Adrenal gland (tissue), 5 donors: ENCODE measurements at regions not wholly inside any gene's neighbourhood (a gene's known extent, or its start where the extent isn't known, plus 50 kb on each side); places are given as distances from the start of the nearest gene placed in this dataset.

ENCODE experiments used
- POLR2A ChIP-seq, 2 donors: fragments of 450-650 bp; IDR thresholded peaks; one replicate each; pipeline ENCODE4 v1.6.1; 2017; ENCODE audit warnings: antibody characterized with exemption in 2 of 2, mild to moderate bottlenecking in 2 of 2, moderate library complexity in 1 of 2
- TF ChIP-seq, protein P1 (sequence below), 6 experiments: fragments of 450-650 bp in 4 of 6; fragments of 200-600 bp in 2 of 6; sonication (generic) in 1 of 6; IDR thresholded peaks; 1 replicate in 5 of 6; 2 replicates in 1 of 6; pipeline versions ENCODE4 v1.5.1 to v1.8.0; 2016 to 2021; ENCODE audit warnings: antibody characterized with exemption in 6 of 6, mild to moderate bottlenecking in 2 of 6, moderate library complexity in 1 of 6
- donor health status: DM: no; HTN: no; CAD: no.

DNA sequence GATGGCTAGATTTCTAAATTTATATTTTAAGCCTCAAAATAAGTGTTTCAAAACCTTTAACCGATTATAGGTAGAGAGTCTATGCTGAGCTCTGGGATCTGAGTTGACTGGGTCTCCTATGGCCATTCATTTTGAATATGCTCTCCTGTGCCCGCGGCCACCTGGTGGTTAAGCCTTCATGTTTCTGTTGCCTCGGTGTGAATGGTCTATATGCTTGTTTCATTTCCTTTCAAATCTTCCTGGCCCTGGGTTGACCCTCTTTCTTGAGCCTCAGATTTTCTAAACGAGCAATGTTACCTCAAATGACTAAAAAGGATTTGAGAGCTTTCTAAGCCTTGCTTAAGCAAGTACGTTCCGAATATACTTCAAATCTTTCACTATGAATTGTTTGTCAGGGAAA, 789.4 kb upstream of the KIRREL3 start:
- TF ChIP-seq POLR2A (IDR thresholded peaks at IDR 0.05) = no peak
- TF ChIP-seq, protein P1, sequence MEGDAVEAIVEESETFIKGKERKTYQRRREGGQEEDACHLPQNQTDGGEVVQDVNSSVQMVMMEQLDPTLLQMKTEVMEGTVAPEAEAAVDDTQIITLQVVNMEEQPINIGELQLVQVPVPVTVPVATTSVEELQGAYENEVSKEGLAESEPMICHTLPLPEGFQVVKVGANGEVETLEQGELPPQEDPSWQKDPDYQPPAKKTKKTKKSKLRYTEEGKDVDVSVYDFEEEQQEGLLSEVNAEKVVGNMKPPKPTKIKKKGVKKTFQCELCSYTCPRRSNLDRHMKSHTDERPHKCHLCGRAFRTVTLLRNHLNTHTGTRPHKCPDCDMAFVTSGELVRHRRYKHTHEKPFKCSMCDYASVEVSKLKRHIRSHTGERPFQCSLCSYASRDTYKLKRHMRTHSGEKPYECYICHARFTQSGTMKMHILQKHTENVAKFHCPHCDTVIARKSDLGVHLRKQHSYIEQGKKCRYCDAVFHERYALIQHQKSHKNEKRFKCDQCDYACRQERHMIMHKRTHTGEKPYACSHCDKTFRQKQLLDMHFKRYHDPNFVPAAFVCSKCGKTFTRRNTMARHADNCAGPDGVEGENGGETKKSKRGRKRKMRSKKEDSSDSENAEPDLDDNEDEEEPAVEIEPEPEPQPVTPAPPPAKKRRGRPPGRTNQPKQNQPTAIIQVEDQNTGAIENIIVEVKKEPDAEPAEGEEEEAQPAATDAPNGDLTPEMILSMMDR (IDR thresholded peaks at IDR 0.05) = no peak
